CD14-positive monocyte (primary cell): ENCODE measurements at regions not wholly inside any gene's neighbourhood (a gene's known extent, or its start where the extent isn't known, plus 50 kb on each side); places are given as distances from the start of the nearest gene placed in this dataset.

Experiments used
- DNase-seq, 3 donors: peaks; one replicate each; pipeline ENCODE4 v3.0.0-alpha.2; 2011 to 2022
- H2AFZ ChIP-seq: 2 replicates; pipeline ENCODE4 v1.6.0; 2012; ENCODE audit warnings: mild to moderate bottlenecking, low read depth, low read length, inconsistent platforms; ENCODE audit not compliant: insufficient read depth, poor library complexity, severe bottlenecking
- H3K27ac ChIP-seq, 2 donors: 1 replicate in 1 of 2; 2 replicates in 1 of 2; pipeline ENCODE4 v1.5.1; 2012 to 2013; ENCODE audit warnings: low read length in 2 of 2, control low read depth in 1 of 2, inconsistent platforms in 1 of 2, low read depth in 1 of 2, mild to moderate bottlenecking in 1 of 2
- H3K27me3 ChIP-seq, 2 donors: one replicate each; pipeline versions ENCODE4 v1.6.0 to v1.6.1; 2011 to 2013; ENCODE audit warnings: low read length in 2 of 2; ENCODE audit not compliant: control insufficient read depth in 2 of 2, insufficient read depth in 2 of 2
- H3K36me3 ChIP-seq, 2 donors: replicated peaks in 1 of 2; 1 replicate in 1 of 2; 2 replicates in 1 of 2; pipeline versions ENCODE4 v1.5.1 to v1.6.1; 2012 to 2013; ENCODE audit warnings: low read length in 2 of 2, control low read depth in 1 of 2, inconsistent platforms in 1 of 2, mild to moderate bottlenecking in 1 of 2; ENCODE audit not compliant: insufficient read depth in 2 of 2, control insufficient read depth in 1 of 2
- H3K4me1 ChIP-seq, 2 donors: 1 replicate in 1 of 2; 2 replicates in 1 of 2; pipeline versions ENCODE4 v1.5.1 to v1.6.1; 2012 to 2013; ENCODE audit warnings: low read length in 2 of 2, control low read depth in 1 of 2, inconsistent platforms in 1 of 2, mild to moderate bottlenecking in 1 of 2, moderate library complexity in 1 of 2; ENCODE audit not compliant: insufficient read depth in 2 of 2, control insufficient read depth in 1 of 2
- H3K4me2 ChIP-seq: replicated peaks from 2 replicates; pipeline ENCODE3; 2012; ENCODE audit warnings: low read length, moderate library complexity, mild to moderate bottlenecking; ENCODE audit not compliant: poor library complexity, severe bottlenecking; ENCODE audit errors: extremely low read depth
- H3K4me3 ChIP-seq, 3 experiments: fragments of 200-600 bp in 1 of 3; sonication (generic) in 1 of 3; replicated peaks in 1 of 3; 1 replicate in 2 of 3; 2 replicates in 1 of 3; pipeline ENCODE4 v1.5.1; 2011 to 2013; ENCODE audit warnings: low read length in 3 of 3, mild to moderate bottlenecking in 3 of 3, control low read depth in 2 of 3, low read depth in 2 of 3, inconsistent platforms in 1 of 3, moderate library complexity in 1 of 3
- H3K79me2 ChIP-seq: 2 replicates; pipeline ENCODE4 v1.6.0; 2012; ENCODE audit warnings: mild to moderate bottlenecking, control low read depth, inconsistent platforms, low read length, moderate library complexity; ENCODE audit not compliant: insufficient read depth
- H3K9ac ChIP-seq: 2 replicates; pipeline ENCODE4 v1.6.0; 2017; ENCODE audit warnings: low read length, mild to moderate bottlenecking; ENCODE audit not compliant: insufficient read depth, poor library complexity, severe bottlenecking
- H3K9me3 ChIP-seq, 2 donors: replicated peaks in 1 of 2; 1 replicate in 1 of 2; 2 replicates in 1 of 2; pipeline versions ENCODE4 v1.5.1 to v1.6.1; 2012 to 2013; ENCODE audit warnings: low read length in 2 of 2, control low read depth in 1 of 2; ENCODE audit not compliant: control insufficient read depth in 1 of 2, insufficient read depth in 1 of 2
- H4K20me1 ChIP-seq: 2 replicates; pipeline ENCODE4 v1.6.0; 2012; ENCODE audit warnings: mild to moderate bottlenecking, low read length, control low read depth, moderate library complexity; ENCODE audit not compliant: insufficient read depth
- H3K27ac Mint-ChIP-seq, 7 donors: one replicate each; pipeline ENCODE4 v1.8.0; 2020; ENCODE audit warnings: mild to moderate bottlenecking in 7 of 7, mixed read lengths in 7 of 7, moderate library complexity in 6 of 7, inconsistent platforms in 2 of 7
- H3K27me3 Mint-ChIP-seq, 3 donors: one replicate each; pipeline ENCODE4 v1.8.0; 2021 to 2022; ENCODE audit warnings: low read depth in 3 of 3, mild to moderate bottlenecking in 3 of 3, mixed read lengths in 3 of 3, moderate library complexity in 3 of 3, inconsistent platforms in 1 of 3
- H3K36me3 Mint-ChIP-seq, 2 donors: one replicate each; pipeline ENCODE4 v1.8.0; 2020; ENCODE audit warnings: mixed read lengths in 2 of 2, inconsistent platforms in 1 of 2, mild to moderate bottlenecking in 1 of 2
- H3K4me1 Mint-ChIP-seq: one replicate; pipeline ENCODE4 v1.8.0; 2020; ENCODE audit warnings: mild to moderate bottlenecking, mixed read lengths
- H3K4me3 Mint-ChIP-seq, 2 donors: one replicate each; pipeline ENCODE4 v1.8.0; 2020; ENCODE audit warnings: mild to moderate bottlenecking in 2 of 2, mixed read lengths in 2 of 2, moderate library complexity in 1 of 2
- H3K9me3 Mint-ChIP-seq, 7 donors: one replicate each; pipeline ENCODE4 v1.8.0; 2020 to 2022; ENCODE audit warnings: mixed read lengths in 7 of 7, mild to moderate bottlenecking in 6 of 7, moderate library complexity in 6 of 7, inconsistent platforms in 2 of 7
- CTCF ChIP-seq: fragments of 200-600 bp; IDR thresholded peaks from one replicate; pipeline ENCODE4 v1.8.0; 2022; ENCODE audit warnings: antibody characterized with exemption, mild to moderate bottlenecking
- WGBS: methylation state at CpG from one replicate; pipeline ENCODE4 v1.1.5; 2013; ENCODE audit warnings: missing lambda C conversion rate; ENCODE audit not compliant: insufficient coverage; 5-methylcytosine and 5-hydroxymethylcytosine counted together
- intact Hi-C, 2 donors: fragments of 100-400 bp; cut with micrococcal nuclease; formaldehyde crosslinking; loops; one replicate each; pipeline versions ENCODE4 v1.15.0 to v1.15.1; 2023

DNA sequence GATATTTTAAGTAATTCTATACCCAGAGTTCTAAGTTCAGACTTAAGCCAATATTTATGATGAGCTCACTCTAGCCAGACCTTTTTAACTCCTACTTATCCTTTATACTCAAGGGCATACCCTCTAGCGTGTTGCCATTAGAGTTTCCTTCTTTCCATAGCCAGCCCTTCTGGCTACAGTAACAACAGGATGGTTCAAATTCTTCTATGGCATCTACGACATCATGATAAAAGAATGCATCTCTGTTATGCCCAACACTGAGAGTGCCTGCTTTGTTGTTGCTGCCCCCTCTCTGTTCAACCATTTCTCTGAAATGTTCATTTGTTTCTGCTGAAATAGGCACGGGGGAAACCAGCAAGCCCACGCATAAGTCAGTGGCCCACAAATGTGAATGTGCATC, 104.5 kb downstream of the UBE2NL start:
- no peaks in the 10 kb centered on the region for H3K36me3 ChIP-seq
- peaks cover 0 to 5% of the 10 kb centered on the region in 2 donors for H3K9me3 ChIP-seq
- H3K9ac ChIP-seq = no peak overlapping the region
- H2AFZ ChIP-seq = no peak overlapping the region
- Mint-ChIP-seq H3K36me3 (no peaks in the 10 kb centered on the region), H3K4me1 (no peaks in the 10 kb centered on the region), H3K9me3 (peaks cover 0 to 8% (median 0%) of the 10 kb centered on the region in 7 donors), H3K27ac (no peak overlapping the region), H3K27me3 (no peaks in the 10 kb centered on the region), H3K4me3 (no peak overlapping the region)
- H3K27me3 ChIP-seq = no peaks in the 10 kb centered on the region
- no peaks in the 10 kb centered on the region for H3K79me2 ChIP-seq
- H3K4me2 ChIP-seq = no peak overlapping the region
- no peak overlapping the region for H3K27ac ChIP-seq
- TF ChIP-seq CTCF = no peak
- WGBS = 79% methylated on average over 4 of the region's 4 CpGs
- intact Hi-C loops = no loop called here
- H3K4me1 ChIP-seq = no peaks in the 10 kb centered on the region
- no peak overlapping the region for H3K4me3 ChIP-seq
- H4K20me1 ChIP-seq = no peaks in the 10 kb centered on the region
- no peak for DNase-seq

DNA sequence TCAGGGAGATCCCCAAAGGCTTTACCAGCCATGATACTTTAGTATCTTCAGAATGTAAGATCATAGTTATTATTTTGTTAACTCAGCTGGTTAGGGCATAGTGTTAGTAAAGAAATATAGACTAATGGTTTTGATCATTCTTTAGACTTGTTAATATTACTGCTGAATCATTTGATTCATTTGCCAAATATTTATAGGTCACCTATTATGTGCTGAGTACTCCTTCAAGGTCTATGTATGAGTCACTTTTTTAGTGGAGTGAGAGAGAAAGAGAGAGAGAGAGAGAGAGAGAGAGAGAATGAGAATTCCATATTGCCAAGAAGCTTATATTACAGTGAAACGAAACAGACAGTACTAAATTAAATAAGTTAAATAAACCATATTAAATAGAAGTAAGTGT, 110.3 kb downstream of the UBE2NL start:
- no peak overlapping the region for H3K27ac ChIP-seq
- intact Hi-C loops = no loop called here
- Mint-ChIP-seq H3K4me1 (no peaks in the 10 kb centered on the region), H3K36me3 (no peaks in the 10 kb centered on the region), H3K4me3 (no peak overlapping the region), H3K27me3 (peaks cover 0 to 1% (median 0%) of the 10 kb centered on the region in 3 donors), H3K9me3 (peaks cover 0 to 9% (median 0%) of the 10 kb centered on the region in 7 donors), H3K27ac (no peak overlapping the region)
- H3K27me3 ChIP-seq = no peaks in the 10 kb centered on the region
- H3K79me2 ChIP-seq = no peaks in the 10 kb centered on the region
- no peak overlapping the region for H3K9ac ChIP-seq
- no peak for DNase-seq
- no peaks in the 10 kb centered on the region for H3K4me1 ChIP-seq
- H3K36me3 ChIP-seq = no peaks in the 10 kb centered on the region
- no peaks in the 10 kb centered on the region for H4K20me1 ChIP-seq
- H3K4me2 ChIP-seq = no peak overlapping the region
- no peak overlapping the region for H3K4me3 ChIP-seq
- no CpG with 5 or more reads among the region's 1 CpG for WGBS
- no peak overlapping the region for H2AFZ ChIP-seq
- H3K9me3 ChIP-seq = peaks cover 0 to 4% of the 10 kb centered on the region in 2 donors
- TF ChIP-seq CTCF = no peak
